ENCODE measurements at regions not wholly inside any gene's neighbourhood (a gene's known extent, or its start where the extent isn't known, plus 50 kb on each side); places are given as distances from the start of the nearest gene placed in this dataset.

DNA sequence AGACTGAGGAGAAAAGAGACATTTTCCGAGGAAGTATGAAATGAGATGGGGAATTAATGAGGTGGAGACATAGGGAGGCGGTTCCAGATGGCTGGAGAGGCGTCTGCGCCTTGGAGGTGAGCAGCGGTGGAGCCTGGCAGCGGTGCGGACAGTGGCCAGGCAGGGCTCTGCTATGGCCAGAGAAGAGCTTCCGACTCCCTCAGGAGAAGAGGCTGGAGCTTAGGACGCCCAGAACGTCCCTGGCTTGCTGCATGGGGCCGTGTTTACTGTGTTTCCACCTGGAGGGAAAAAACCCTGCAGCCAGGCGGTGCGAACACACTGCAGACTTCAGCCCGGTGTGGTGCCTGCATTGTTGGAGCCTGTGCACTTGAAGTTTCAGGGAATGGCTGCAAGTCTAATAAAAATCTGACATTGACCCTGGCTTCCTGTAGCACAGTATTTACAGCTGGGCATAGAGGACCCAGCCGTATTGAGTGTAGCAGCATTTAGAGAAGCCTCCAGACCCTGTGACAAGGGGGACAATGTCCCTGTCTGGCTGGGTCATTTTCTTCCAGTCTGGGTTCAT is 447.1 kb upstream of the MKI67 start:
- Histone ChIP-seq H3K27ac (ENCODE audit: low read length, poor library complexity, severe bottlenecking) (no peak overlapping the region), H3K23ac (ENCODE audit: low read length in 2 of 2) (no peak overlapping the region), H3K79me1 (replicated peaks; ENCODE audit: low read length, poor library complexity, severe bottlenecking) (no peaks in the 10 kb centered on the region), H3K9me3 (ENCODE audit: control insufficient read depth, low read length) (no peaks in the 10 kb centered on the region), H2BK15ac (ENCODE audit: low read depth, poor library complexity, severe bottlenecking) (no peak overlapping the region), H3K4me2 (ENCODE audit: low read length, poor library complexity, severe bottlenecking) (no peak overlapping the region), H2BK12ac (ENCODE audit: low read length in 2 of 2) (no peak overlapping the region), H2BK5ac (ENCODE audit: low read depth, low read length, poor library complexity, severe bottlenecking) (no peak overlapping the region), H3K4ac (ENCODE audit: low read depth in 1 of 2, low read length in 2 of 2) (no peak overlapping the region), H2AK5ac (ENCODE audit: low read length, severe bottlenecking) (no peak overlapping the region), H4K91ac (ENCODE audit: low read length) (no peak overlapping the region), H2BK120ac (ENCODE audit: low read depth, low read length) (no peak overlapping the region), H3K4me1 (ENCODE audit: control insufficient read depth, insufficient read depth, low read depth, low read length) (no peaks in the 10 kb centered on the region), H3K4me3 (ENCODE audit: insufficient read depth in 1 of 2, low read depth in 1 of 2, low read length in 2 of 2) (peak overlapping the region in 1 of 2 experiments; percentile 10), H3K14ac (ENCODE audit: low read length in 2 of 2) (no peak overlapping the region), H3K9ac (ENCODE audit: low read length) (no peak overlapping the region), H3K27me3 (ENCODE audit: control insufficient read depth in 1 of 2, insufficient read depth in 1 of 2, low read length in 2 of 2) (peaks cover 0 to 3% of the 10 kb centered on the region in 2 experiments), H3K36me3 (ENCODE audit: control insufficient read depth in 1 of 2, insufficient read depth in 2 of 2, low read depth in 1 of 2, low read length in 2 of 2) (no peaks in the 10 kb centered on the region), H4K8ac (ENCODE audit: low read length) (no peak overlapping the region), H2AFZ (ENCODE audit: low read depth, low read length) (no peak overlapping the region), H3K18ac (ENCODE audit: low read depth in 1 of 2, low read length in 2 of 2) (no peak overlapping the region)
- no peak for DNase-seq
- WGBS, result 72% methylated on average over 15 of the region's 15 CpGs

DNA sequence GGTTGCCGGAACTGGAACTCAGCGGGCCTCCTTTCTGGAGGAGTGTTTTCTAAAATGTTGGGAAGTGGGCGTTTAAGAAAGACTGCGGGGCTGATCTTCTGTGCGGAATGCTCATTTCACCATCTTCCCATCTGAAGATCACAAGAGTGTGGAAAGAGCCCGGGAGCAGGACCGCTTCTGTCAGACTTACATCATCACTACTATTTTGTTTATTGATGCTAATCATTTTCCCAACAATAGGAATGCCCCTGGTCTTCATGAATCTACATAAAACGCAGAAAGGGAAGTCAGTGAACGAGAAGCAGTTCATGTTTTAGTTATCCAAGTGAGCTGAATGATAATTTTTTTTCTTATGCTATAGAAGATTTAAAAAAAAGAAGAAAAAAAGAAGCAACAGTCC is 447.8 kb upstream of the MKI67 start:
- Histone ChIP-seq H4K91ac (ENCODE audit: low read length) (no peak overlapping the region), H3K27ac (ENCODE audit: low read length, poor library complexity, severe bottlenecking) (no peak overlapping the region), H3K14ac (ENCODE audit: low read length in 2 of 2) (no peak overlapping the region), H3K4me1 (ENCODE audit: control insufficient read depth, insufficient read depth, low read depth, low read length) (no peaks in the 10 kb centered on the region), H2BK5ac (ENCODE audit: low read depth, low read length, poor library complexity, severe bottlenecking) (no peak overlapping the region), H2BK12ac (ENCODE audit: low read length in 2 of 2) (no peak overlapping the region), H3K4me2 (ENCODE audit: low read length, poor library complexity, severe bottlenecking) (no peak overlapping the region), H3K23ac (ENCODE audit: low read length in 2 of 2) (no peak overlapping the region), H3K9ac (ENCODE audit: low read length) (no peak overlapping the region), H3K36me3 (ENCODE audit: control insufficient read depth in 1 of 2, insufficient read depth in 2 of 2, low read depth in 1 of 2, low read length in 2 of 2) (no peaks in the 10 kb centered on the region), H2AK5ac (ENCODE audit: low read length, severe bottlenecking) (no peak overlapping the region), H3K79me1 (replicated peaks; ENCODE audit: low read length, poor library complexity, severe bottlenecking) (no peaks in the 10 kb centered on the region), H2BK120ac (ENCODE audit: low read depth, low read length) (no peak overlapping the region), H2AFZ (ENCODE audit: low read depth, low read length) (no peak overlapping the region), H3K27me3 (ENCODE audit: control insufficient read depth in 1 of 2, insufficient read depth in 1 of 2, low read length in 2 of 2) (peaks cover 0 to 3% of the 10 kb centered on the region in 2 experiments), H3K4ac (ENCODE audit: low read depth in 1 of 2, low read length in 2 of 2) (no peak overlapping the region), H3K18ac (ENCODE audit: low read depth in 1 of 2, low read length in 2 of 2) (no peak overlapping the region), H4K8ac (ENCODE audit: low read length) (no peak overlapping the region), H2BK15ac (ENCODE audit: low read depth, poor library complexity, severe bottlenecking) (no peak overlapping the region), H3K4me3 (ENCODE audit: insufficient read depth in 1 of 2, low read depth in 1 of 2, low read length in 2 of 2) (no peak overlapping the region), H3K9me3 (ENCODE audit: control insufficient read depth, low read length) (no peaks in the 10 kb centered on the region)
- DNase-seq, result no peak
- WGBS, result 69% methylated on average over 4 of the region's 9 CpGs

DNA sequence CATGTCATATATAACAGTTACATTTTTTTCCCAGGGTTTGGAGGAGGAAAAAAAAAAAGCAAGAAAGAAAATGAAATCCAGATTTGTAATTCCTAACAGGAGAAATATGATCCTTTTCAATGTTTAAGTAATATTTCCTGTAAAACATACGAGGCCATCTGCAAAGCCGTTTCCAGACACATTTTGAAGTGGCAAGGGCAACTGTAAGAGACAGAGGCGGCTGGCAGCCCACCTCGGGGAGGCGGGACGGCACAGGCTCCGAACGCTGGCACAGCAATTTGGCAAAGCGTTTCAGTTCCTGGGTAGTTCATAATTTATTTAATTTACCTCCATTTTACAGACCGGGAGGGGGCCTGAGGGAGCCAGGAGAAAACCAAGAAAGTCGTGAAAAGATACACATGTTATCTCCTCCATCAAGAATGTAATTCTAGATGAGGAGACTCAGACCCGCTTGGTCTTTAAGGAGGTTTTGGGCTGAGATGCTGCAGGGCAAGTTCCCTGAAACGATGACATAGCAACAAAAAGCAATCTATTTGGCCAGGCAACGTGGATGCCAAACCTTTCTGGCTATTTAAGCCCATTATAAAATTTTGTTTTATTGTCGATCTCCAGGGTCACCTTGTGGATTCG is 448.5 kb upstream of the MKI67 start:
- H2BK120ac ChIP-seq (ENCODE audit: low read depth, low read length), result no peak overlapping the region
- peak overlapping the region in 1 of 2 experiments; percentile 65 for H3K4me3 ChIP-seq (ENCODE audit: insufficient read depth in 1 of 2, low read depth in 1 of 2, low read length in 2 of 2)
- peaks cover 0 to 3% of the 10 kb centered on the region in 2 experiments for H3K27me3 ChIP-seq (ENCODE audit: control insufficient read depth in 1 of 2, insufficient read depth in 1 of 2, low read length in 2 of 2)
- no peak overlapping the region for H2BK5ac ChIP-seq (ENCODE audit: low read depth, low read length, poor library complexity, severe bottlenecking)
- no peak overlapping the region for H2BK15ac ChIP-seq (ENCODE audit: low read depth, poor library complexity, severe bottlenecking)
- DNase-seq, result no peak
- 78% methylated on average over 16 of the region's 16 CpGs for WGBS
- H3K9me3 ChIP-seq (ENCODE audit: control insufficient read depth, low read length), result no peaks in the 10 kb centered on the region
- H2AK5ac ChIP-seq (ENCODE audit: low read length, severe bottlenecking), result no peak overlapping the region
- peak overlapping the region; percentile 76 for H3K9ac ChIP-seq (ENCODE audit: low read length)
- no peak overlapping the region for H4K8ac ChIP-seq (ENCODE audit: low read length)
- no peak overlapping the region for H3K27ac ChIP-seq (ENCODE audit: low read length, poor library complexity, severe bottlenecking)
- no peak overlapping the region for H2AFZ ChIP-seq (ENCODE audit: low read depth, low read length)
- no peaks in the 10 kb centered on the region for H3K36me3 ChIP-seq (ENCODE audit: control insufficient read depth in 1 of 2, insufficient read depth in 2 of 2, low read depth in 1 of 2, low read length in 2 of 2)
- H3K4me1 ChIP-seq (ENCODE audit: control insufficient read depth, insufficient read depth, low read depth, low read length), result no peaks in the 10 kb centered on the region
- no peak overlapping the region for H3K23ac ChIP-seq (ENCODE audit: low read length in 2 of 2)
- no peak overlapping the region for H3K4ac ChIP-seq (ENCODE audit: low read depth in 1 of 2, low read length in 2 of 2)
- H3K79me1 ChIP-seq (replicated peaks; ENCODE audit: low read length, poor library complexity, severe bottlenecking), result no peaks in the 10 kb centered on the region
- no peak overlapping the region for H3K14ac ChIP-seq (ENCODE audit: low read length in 2 of 2)
- no peak overlapping the region for H3K4me2 ChIP-seq (ENCODE audit: low read length, poor library complexity, severe bottlenecking)
- H2BK12ac ChIP-seq (ENCODE audit: low read length in 2 of 2), result no peak overlapping the region
- H4K91ac ChIP-seq (ENCODE audit: low read length), result no peak overlapping the region
- H3K18ac ChIP-seq (ENCODE audit: low read depth in 1 of 2, low read length in 2 of 2), result no peak overlapping the region

DNA sequence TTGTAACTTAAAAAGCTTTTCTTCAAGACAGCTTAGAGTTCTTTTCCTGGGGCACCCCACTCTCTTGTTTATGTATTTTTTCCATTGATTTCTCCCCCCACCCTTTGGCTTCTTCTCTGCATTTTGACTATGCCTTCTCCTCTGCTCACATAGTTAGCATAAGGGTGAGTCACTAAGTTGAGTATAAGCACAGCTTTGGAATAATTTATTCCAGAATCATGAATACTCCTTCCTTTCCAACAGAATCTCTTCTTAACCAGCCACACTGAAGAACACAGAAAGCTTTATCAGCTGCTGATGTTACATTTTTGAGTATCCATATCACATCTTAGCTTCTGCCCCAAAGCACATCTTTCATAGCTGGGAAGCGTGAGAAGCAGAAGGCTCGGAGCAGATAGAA is 449.5 kb upstream of the MKI67 start:
- no peak for DNase-seq

More for the DNA sequence above, 449.5 kb upstream of the MKI67 start:
- Histone ChIP-seq H3K14ac (ENCODE audit: low read length in 2 of 2) (no peak overlapping the region), H4K91ac (ENCODE audit: low read length) (no peak overlapping the region), H3K4me1 (ENCODE audit: control insufficient read depth, insufficient read depth, low read depth, low read length) (no peaks in the 10 kb centered on the region), H2BK5ac (ENCODE audit: low read depth, low read length, poor library complexity, severe bottlenecking) (no peak overlapping the region), H4K8ac (ENCODE audit: low read length) (no peak overlapping the region), H2AFZ (ENCODE audit: low read depth, low read length) (no peak overlapping the region), H3K23ac (ENCODE audit: low read length in 2 of 2) (no peak overlapping the region), H3K9ac (ENCODE audit: low read length) (no peak overlapping the region), H3K4me3 (ENCODE audit: insufficient read depth in 1 of 2, low read depth in 1 of 2, low read length in 2 of 2) (no peak overlapping the region), H3K36me3 (ENCODE audit: control insufficient read depth in 1 of 2, insufficient read depth in 2 of 2, low read depth in 1 of 2, low read length in 2 of 2) (no peaks in the 10 kb centered on the region), H2BK12ac (ENCODE audit: low read length in 2 of 2) (no peak overlapping the region), H3K79me1 (replicated peaks; ENCODE audit: low read length, poor library complexity, severe bottlenecking) (no peaks in the 10 kb centered on the region), H3K4me2 (ENCODE audit: low read length, poor library complexity, severe bottlenecking) (no peak overlapping the region), H2AK5ac (ENCODE audit: low read length, severe bottlenecking) (no peak overlapping the region), H3K18ac (ENCODE audit: low read depth in 1 of 2, low read length in 2 of 2) (no peak overlapping the region), H3K27me3 (ENCODE audit: control insufficient read depth in 1 of 2, insufficient read depth in 1 of 2, low read length in 2 of 2) (peaks cover 0 to 3% of the 10 kb centered on the region in 2 experiments), H2BK15ac (ENCODE audit: low read depth, poor library complexity, severe bottlenecking) (no peak overlapping the region), H3K4ac (ENCODE audit: low read depth in 1 of 2, low read length in 2 of 2) (no peak overlapping the region), H3K9me3 (ENCODE audit: control insufficient read depth, low read length) (no peaks in the 10 kb centered on the region), H3K27ac (ENCODE audit: low read length, poor library complexity, severe bottlenecking) (no peak overlapping the region), H2BK120ac (ENCODE audit: low read depth, low read length) (no peak overlapping the region)
- WGBS, result 100% methylated on average over 2 of the region's 2 CpGs

Measured in mesenchymal stem cell (in vitro differentiated cells and primary cell).